ENCODE measurements at regions not wholly inside any gene's neighbourhood (a gene's known extent, or its start where the extent isn't known, plus 50 kb on each side); places are given as distances from the start of the nearest gene placed in this dataset.

- intact Hi-C loops (cut with DNase I) = no loop called here
- Histone ChIP-seq H3K27ac (no peak overlapping the region), H3K27me3 (no peaks in the 10 kb centered on the region), H3K36me3 (no peaks in the 10 kb centered on the region), H3K4me1 (peaks cover 0 to 8% of the 10 kb centered on the region in 2 donors), H3K9me3 (no peaks in the 10 kb centered on the region), H3K4me3 (no peak overlapping the region)
- no peak for TF ChIP-seq CTCF (IDR thresholded peaks at IDR 0.05)
- no peak for DNase-seq (ENCODE audit: low spot score in 2 of 2)
These were observed 377.4 kb downstream of the HTR7 start for GRCh38 chr10:90480466-90480865.

- H3K9me3 ChIP-seq = no peaks in the 10 kb centered on the region
- DNase-seq (ENCODE audit: low spot score in 2 of 2) = no peak
- H3K27ac ChIP-seq = no peak overlapping the region
- H3K4me1 ChIP-seq = peaks cover 0 to 6% of the 10 kb centered on the region in 2 donors
- intact Hi-C loops (cut with DNase I) = no loop called here
- H3K36me3 ChIP-seq = no peaks in the 10 kb centered on the region
- H3K27me3 ChIP-seq = no peaks in the 10 kb centered on the region
- no peak for TF ChIP-seq CTCF (IDR thresholded peaks at IDR 0.05)
- no peak overlapping the region for H3K4me3 ChIP-seq
These were observed 376.4 kb downstream of the HTR7 start for GRCh38 chr10:90481326-90481923.

GRCh38 chr10:90484518-90484917 lies 373.3 kb downstream of the HTR7 start:
- Histone ChIP-seq H3K4me3 (no peak overlapping the region), H3K27ac (no peak overlapping the region), H3K36me3 (no peaks in the 10 kb centered on the region), H3K27me3 (no peaks in the 10 kb centered on the region), H3K4me1 (peaks cover 0 to 6% of the 10 kb centered on the region in 2 donors), H3K9me3 (no peaks in the 10 kb centered on the region)
- DNase-seq (ENCODE audit: low spot score in 2 of 2) = no peak
- intact Hi-C loops (cut with DNase I) = no loop called here
- no peak for TF ChIP-seq CTCF (IDR thresholded peaks at IDR 0.05)

GRCh38 chr10:90494183-90494582 lies 363.7 kb downstream of the HTR7 start:
- Histone ChIP-seq H3K36me3 (no peaks in the 10 kb centered on the region), H3K4me1 (no peaks in the 10 kb centered on the region), H3K4me3 (no peak overlapping the region), H3K27me3 (no peaks in the 10 kb centered on the region), H3K27ac (no peak overlapping the region), H3K9me3 (peaks cover 20 to 34% of the 10 kb centered on the region in 2 donors)
- no peak for TF ChIP-seq CTCF (IDR thresholded peaks at IDR 0.05)
- intact Hi-C loops (cut with DNase I) = no loop called here
- DNase-seq (ENCODE audit: low spot score in 2 of 2) = no peak

- H3K4me3 ChIP-seq = no peak overlapping the region
- DNase-seq (ENCODE audit: low spot score in 2 of 2) = no peak
- intact Hi-C loops (cut with DNase I) = no loop called here
- H3K9me3 ChIP-seq = peaks cover 0 to 2% of the 10 kb centered on the region in 2 donors
- H3K36me3 ChIP-seq = no peaks in the 10 kb centered on the region
- no peak overlapping the region for H3K27ac ChIP-seq
- H3K4me1 ChIP-seq = no peaks in the 10 kb centered on the region
- no peak for TF ChIP-seq CTCF (IDR thresholded peaks at IDR 0.05)
- H3K27me3 ChIP-seq = no peaks in the 10 kb centered on the region
These were observed 353.7 kb downstream of the HTR7 start for GRCh38 chr10:90504172-90504571.

- no peak for DNase-seq (ENCODE audit: low spot score in 2 of 2)
- Histone ChIP-seq H3K4me1 (no peaks in the 10 kb centered on the region), H3K27me3 (no peaks in the 10 kb centered on the region), H3K27ac (no peak overlapping the region), H3K36me3 (no peaks in the 10 kb centered on the region), H3K9me3 (peaks cover 0 to 3% of the 10 kb centered on the region in 2 donors), H3K4me3 (no peak overlapping the region)
- intact Hi-C loops (cut with DNase I) = no loop called here
- TF ChIP-seq CTCF (IDR thresholded peaks at IDR 0.05) = no peak
These were observed 331.1 kb downstream of the HTR7 start for GRCh38 chr10:90526721-90527120.
